RWPE2 (cell line): ENCODE measurements at regions not wholly inside any gene's neighbourhood (a gene's known extent, or its start where the extent isn't known, plus 50 kb on each side); places are given as distances from the start of the nearest gene placed in this dataset.
"Not testable (repeated sequence)": the region's sequence is repeated elsewhere in the genome, so short reads cannot be mapped to it uniquely, and the experiment has no call there.

Experiments used
- ATAC-seq: fragments of 200-7000 bp; cut with Tn5 transposase; 3 replicates; pipeline ENCODE4 v1.9.1; 2021; ENCODE audit warnings: low read depth
- DNase-seq: peaks from one replicate; pipeline ENCODE4 v3.0.0-alpha.2; 2020; ENCODE audit warnings: low spot score
- H3K27ac ChIP-seq: fragments of 450-650 bp; 2 replicates; pipeline ENCODE4 v1.5.1; 2017; ENCODE audit warnings: mild to moderate bottlenecking; ENCODE audit not compliant: poor library complexity, severe bottlenecking
- H3K27me3 ChIP-seq: fragments of 250-450 bp; sonication (Bioruptor Pico); 2 replicates; pipeline ENCODE4 v1.5.1; 2021; ENCODE audit warnings: mild to moderate bottlenecking, moderate library complexity; ENCODE audit not compliant: insufficient read depth, poor library complexity, severe bottlenecking
- H3K36me3 ChIP-seq: fragments of 250-450 bp; sonication (Bioruptor Pico); 2 replicates; pipeline ENCODE4 v1.5.1; 2020; ENCODE audit warnings: low read depth, mild to moderate bottlenecking, moderate library complexity
- H3K4me1 ChIP-seq: fragments of 250-450 bp; sonication (Bioruptor Pico); 2 replicates; pipeline ENCODE4 v1.5.1; 2021; ENCODE audit warnings: mild to moderate bottlenecking, moderate library complexity; ENCODE audit not compliant: insufficient read depth, poor library complexity, severe bottlenecking
- H3K4me3 ChIP-seq: fragments of 250-450 bp; sonication (Bioruptor Pico); 2 replicates; pipeline ENCODE4 v1.5.1; 2021; ENCODE audit warnings: mild to moderate bottlenecking, moderate library complexity; ENCODE audit not compliant: severe bottlenecking
- H3K9me3 ChIP-seq: fragments of 250-450 bp; sonication (Bioruptor Pico); 2 replicates; pipeline ENCODE4 v1.5.1; 2021; ENCODE audit warnings: mild to moderate bottlenecking, moderate library complexity; ENCODE audit not compliant: severe bottlenecking
- TF ChIP-seq, protein P1 (sequence below): fragments of 450-650 bp; IDR thresholded peaks from one replicate; pipeline ENCODE4 v1.5.1; 2017; ENCODE audit warnings: mild to moderate bottlenecking, moderate library complexity; ENCODE audit not compliant: poor library complexity, severe bottlenecking

- TF ChIP-seq, protein P1, sequence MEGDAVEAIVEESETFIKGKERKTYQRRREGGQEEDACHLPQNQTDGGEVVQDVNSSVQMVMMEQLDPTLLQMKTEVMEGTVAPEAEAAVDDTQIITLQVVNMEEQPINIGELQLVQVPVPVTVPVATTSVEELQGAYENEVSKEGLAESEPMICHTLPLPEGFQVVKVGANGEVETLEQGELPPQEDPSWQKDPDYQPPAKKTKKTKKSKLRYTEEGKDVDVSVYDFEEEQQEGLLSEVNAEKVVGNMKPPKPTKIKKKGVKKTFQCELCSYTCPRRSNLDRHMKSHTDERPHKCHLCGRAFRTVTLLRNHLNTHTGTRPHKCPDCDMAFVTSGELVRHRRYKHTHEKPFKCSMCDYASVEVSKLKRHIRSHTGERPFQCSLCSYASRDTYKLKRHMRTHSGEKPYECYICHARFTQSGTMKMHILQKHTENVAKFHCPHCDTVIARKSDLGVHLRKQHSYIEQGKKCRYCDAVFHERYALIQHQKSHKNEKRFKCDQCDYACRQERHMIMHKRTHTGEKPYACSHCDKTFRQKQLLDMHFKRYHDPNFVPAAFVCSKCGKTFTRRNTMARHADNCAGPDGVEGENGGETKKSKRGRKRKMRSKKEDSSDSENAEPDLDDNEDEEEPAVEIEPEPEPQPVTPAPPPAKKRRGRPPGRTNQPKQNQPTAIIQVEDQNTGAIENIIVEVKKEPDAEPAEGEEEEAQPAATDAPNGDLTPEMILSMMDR: no peak
- Histone ChIP-seq H3K27ac (no peak overlapping the region), H3K9me3 (no peaks in the 10 kb centered on the region), H3K27me3 (no peaks in the 10 kb centered on the region), H3K36me3 (no peaks in the 10 kb centered on the region), H3K4me1 (peaks cover 6% of the 10 kb centered on the region), H3K4me3 (no peak overlapping the region)
- DNase-seq: no peak
- ATAC-seq: no peak
Measured at GRCh38 chr6:27747637-27748036, 164.6 kb downstream of the OR2B2 start.

- not testable (repeated sequence) for DNase-seq, H3K9me3 ChIP-seq, H3K4me3 ChIP-seq, H3K36me3 ChIP-seq, H3K27ac ChIP-seq, ATAC-seq, H3K27me3 ChIP-seq, H3K4me1 ChIP-seq
Measured at GRCh38 chr6:27746860-27747259, 165.3 kb downstream of the OR2B2 start.

DNA sequence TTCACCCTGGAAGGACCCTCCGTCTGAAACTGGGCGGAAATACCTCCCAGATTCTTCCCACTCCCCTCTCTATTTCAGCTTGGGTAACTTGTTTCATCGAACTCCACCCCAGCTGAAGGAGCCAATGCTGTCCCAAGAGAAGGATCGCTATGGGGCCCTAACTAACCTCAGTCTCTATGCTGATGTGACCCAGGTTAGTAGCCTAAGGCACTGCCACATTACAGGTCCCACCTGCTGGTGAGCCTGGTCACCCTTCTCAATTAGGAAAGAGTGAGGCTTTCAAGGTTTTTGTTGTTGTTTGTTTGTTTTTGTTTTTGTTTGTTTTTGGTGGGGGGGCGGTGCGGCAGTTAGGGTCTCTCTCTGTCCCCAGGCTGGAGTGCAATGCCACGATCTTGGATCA lies 168.4 kb downstream of the OR2B2 start:
- no peak overlapping the region for H3K27ac ChIP-seq
- H3K4me1 ChIP-seq: no peaks in the 10 kb centered on the region
- TF ChIP-seq, protein P1: no peak
- H3K9me3 ChIP-seq: no peaks in the 10 kb centered on the region
- ATAC-seq (no peak), DNase-seq (no peak)
- H3K27me3 ChIP-seq: no peaks in the 10 kb centered on the region
- H3K4me3 ChIP-seq: no peak overlapping the region
- no peaks in the 10 kb centered on the region for H3K36me3 ChIP-seq

DNA sequence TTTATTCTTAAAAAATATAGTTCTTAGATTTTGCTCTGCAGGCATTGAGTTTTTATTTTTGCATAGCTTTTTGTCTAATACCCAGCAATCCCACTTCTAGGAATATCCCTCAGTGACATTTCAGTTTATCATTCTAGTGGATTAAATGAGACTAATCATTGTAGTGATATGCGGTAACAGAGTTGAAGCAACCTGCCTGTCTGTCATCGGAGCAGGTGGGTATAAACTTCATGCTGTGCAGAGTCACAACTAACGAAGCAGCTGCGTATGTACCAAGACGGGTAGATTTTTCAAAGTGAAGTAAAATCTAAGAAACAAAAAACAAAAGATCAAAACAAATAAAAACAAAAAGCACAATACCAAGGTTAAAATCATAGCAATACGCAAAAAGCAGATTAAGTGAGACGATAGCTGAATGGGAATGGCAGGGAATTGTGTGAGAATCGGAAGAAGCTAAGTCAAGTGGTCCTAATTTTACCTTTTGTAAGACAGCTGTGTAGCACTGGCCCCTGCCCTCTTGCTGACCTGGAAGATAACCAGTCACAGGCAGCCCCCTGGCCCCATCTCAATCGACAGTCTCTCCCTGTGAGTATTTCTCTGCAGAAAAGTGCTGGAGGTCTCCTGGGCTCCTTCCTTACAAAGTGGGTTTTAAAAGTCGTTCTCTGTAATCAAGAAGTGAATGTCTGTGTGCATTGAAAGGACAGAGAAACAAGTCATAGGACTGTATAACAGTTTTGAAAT lies 169.2 kb downstream of the OR2B2 start:
- Histone ChIP-seq H3K4me1 (no peaks in the 10 kb centered on the region), H3K4me3 (no peak overlapping the region), H3K27ac (no peak overlapping the region), H3K9me3 (no peaks in the 10 kb centered on the region), H3K36me3 (no peaks in the 10 kb centered on the region), H3K27me3 (no peaks in the 10 kb centered on the region)
- DNase-seq: no peak
- TF ChIP-seq, protein P1: no peak
- no peak for ATAC-seq

DNA sequence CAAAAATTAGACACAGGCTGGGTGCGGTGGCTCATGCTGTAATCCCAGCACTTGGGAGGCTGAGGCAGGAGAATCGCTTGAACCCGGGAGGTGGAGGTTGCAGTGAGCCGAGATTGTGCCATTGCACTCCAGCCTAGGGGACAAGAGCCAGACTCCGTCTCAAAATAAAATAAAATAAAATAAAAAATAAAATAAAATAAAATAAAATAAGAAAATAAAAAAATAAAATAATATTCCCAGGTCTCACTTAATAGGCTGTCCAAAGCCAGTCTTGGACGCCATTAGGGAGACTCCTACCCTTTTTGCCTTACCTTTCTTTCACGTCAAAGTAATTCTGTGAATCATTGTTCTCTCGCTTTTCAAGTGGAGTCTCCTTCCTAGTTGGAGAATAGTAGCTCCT lies 172.3 kb downstream of the OR2B2 start:
- H3K4me1 ChIP-seq, DNase-seq, H3K4me3 ChIP-seq, H3K27me3 ChIP-seq, H3K27ac ChIP-seq, H3K36me3 ChIP-seq, ATAC-seq, H3K9me3 ChIP-seq: not testable (repeated sequence)

- no peaks in the 10 kb centered on the region for H3K36me3 ChIP-seq
- no peak for DNase-seq
- no peak overlapping the region for H3K4me3 ChIP-seq
- no peaks in the 10 kb centered on the region for H3K9me3 ChIP-seq
- no peaks in the 10 kb centered on the region for H3K27me3 ChIP-seq
- no peaks in the 10 kb centered on the region for H3K4me1 ChIP-seq
- no peak overlapping the region for H3K27ac ChIP-seq
- ATAC-seq: no peak
- TF ChIP-seq, protein P1: no peak
Measured at GRCh38 chr6:27736686-27737085, 175.5 kb downstream of the OR2B2 start.
